ENCODE measurements at regions not wholly inside any gene's neighbourhood (a gene's known extent, or its start where the extent isn't known, plus 50 kb on each side); places are given as distances from the start of the nearest gene placed in this dataset.
"Not testable (repeated sequence)": the region's sequence is repeated elsewhere in the genome, so short reads cannot be mapped to it uniquely, and the experiment has no call there.

GRCh38 chr3:81003817-81004216 is 757.6 kb downstream of the GBE1 start:
- Histone ChIP-seq H3K27ac (no peak overlapping the region), H3K4me3 (no peak overlapping the region)

- H3K4me3 ChIP-seq = no peak overlapping the region
- H3K27ac ChIP-seq = no peak overlapping the region
Observed at GRCh38 chr3:81003008-81003645, 758.3 kb downstream of the GBE1 start.

GRCh38 chr3:80999481-80999880 is 762.0 kb downstream of the GBE1 start:
- H3K27ac ChIP-seq = no peak overlapping the region
- no peak overlapping the region for H3K4me3 ChIP-seq

GRCh38 chr3:80998022-80998421 is 763.4 kb downstream of the GBE1 start:
- H3K4me3 ChIP-seq = no peak overlapping the region
- no peak overlapping the region for H3K27ac ChIP-seq

- no peak overlapping the region for H3K4me3 ChIP-seq
- H3K27ac ChIP-seq = no peak overlapping the region
Observed at GRCh38 chr3:80997622-80998021, 763.8 kb downstream of the GBE1 start.

GRCh38 chr3:80994767-80995166 is 766.7 kb downstream of the GBE1 start:
- no peak overlapping the region for H3K27ac ChIP-seq

GRCh38 chr3:80994085-80994665 is 767.3 kb downstream of the GBE1 start:
- no peak overlapping the region for H3K27ac ChIP-seq
- no peak overlapping the region for H3K4me3 ChIP-seq

More at GRCh38 chr3:80994767-80995166, 766.7 kb downstream of the GBE1 start:
- no peak overlapping the region for H3K4me3 ChIP-seq

- no peak overlapping the region for H3K27ac ChIP-seq
- no peak overlapping the region for H3K4me3 ChIP-seq
Observed at GRCh38 chr3:80993241-80993945, 768.1 kb downstream of the GBE1 start.

- Histone ChIP-seq H3K27ac (no peak overlapping the region), H3K4me3 (no peak overlapping the region)
Observed at GRCh38 chr3:80983753-80984152, 777.7 kb downstream of the GBE1 start.

- no peak overlapping the region for H3K4me3 ChIP-seq
Observed at GRCh38 chr3:80978216-80978969, 783.1 kb downstream of the GBE1 start.

GRCh38 chr3:80970292-80970691 is 791.2 kb downstream of the GBE1 start:
- Histone ChIP-seq H3K27ac (no peak overlapping the region), H3K4me3 (no peak overlapping the region)

More at GRCh38 chr3:80978216-80978969, 783.1 kb downstream of the GBE1 start:
- no peak overlapping the region for H3K27ac ChIP-seq

- Histone ChIP-seq H3K4me3 (no peak overlapping the region), H3K27ac (no peak overlapping the region)
Observed at GRCh38 chr3:80929576-80929975, 831.9 kb downstream of the GBE1 start.

- Histone ChIP-seq H3K4me3 (no peak overlapping the region), H3K27ac (no peak overlapping the region)
Observed at GRCh38 chr3:80914854-80915253, 846.6 kb downstream of the GBE1 start.

GRCh38 chr3:80898211-80898610 is 863.2 kb downstream of the GBE1 start:
- Histone ChIP-seq H3K27ac (no peak overlapping the region), H3K4me3 (no peak overlapping the region)

- not testable (repeated sequence) for H3K4me3 ChIP-seq, H3K27ac ChIP-seq
Observed at GRCh38 chr3:80897005-80897404, 864.4 kb downstream of the GBE1 start.

GRCh38 chr3:80890571-80890970 is 870.9 kb downstream of the GBE1 start:
- no peak overlapping the region for H3K27ac ChIP-seq
- H3K4me3 ChIP-seq = no peak overlapping the region

- Histone ChIP-seq H3K4me3 (no peak overlapping the region), H3K27ac (no peak overlapping the region)
Observed at GRCh38 chr3:80889535-80889934, 871.9 kb downstream of the GBE1 start.

- Histone ChIP-seq H3K4me3 (no peak overlapping the region), H3K27ac (no peak overlapping the region)
Observed at GRCh38 chr3:80870476-80871041, 890.9 kb downstream of the GBE1 start.

GRCh38 chr3:80855482-80855881 is 906.0 kb downstream of the GBE1 start:
- Histone ChIP-seq H3K4me3 (no peak overlapping the region), H3K27ac (no peak overlapping the region)

GRCh38 chr3:80836395-80836794 is 925.0 kb downstream of the GBE1 start:
- H3K27ac ChIP-seq = no peak overlapping the region
- no peak overlapping the region for H3K4me3 ChIP-seq

Measured in skin epidermis (tissue), 12 donors.